ENCODE measurements at regions not wholly inside any gene's neighbourhood (a gene's known extent, or its start where the extent isn't known, plus 50 kb on each side); places are given as distances from the start of the nearest gene placed in this dataset.

GRCh38 chr4:146022541-146022940 is 83.9 kb upstream of the ZNF827 start:
- no peak for DNase-seq

GRCh38 chr4:146018247-146018646 is 79.6 kb upstream of the ZNF827 start:
- DNase-seq: no peak

GRCh38 chr4:146004730-146005129 is 66.1 kb upstream of the ZNF827 start:
- no peak for DNase-seq

GRCh38 chr4:145988628-145989027 is 50.0 kb upstream of the ZNF827 start:
- no peak for DNase-seq
